ENCODE measurements at regions not wholly inside any gene's neighbourhood (a gene's known extent, or its start where the extent isn't known, plus 50 kb on each side); places are given as distances from the start of the nearest gene placed in this dataset.

DNA sequence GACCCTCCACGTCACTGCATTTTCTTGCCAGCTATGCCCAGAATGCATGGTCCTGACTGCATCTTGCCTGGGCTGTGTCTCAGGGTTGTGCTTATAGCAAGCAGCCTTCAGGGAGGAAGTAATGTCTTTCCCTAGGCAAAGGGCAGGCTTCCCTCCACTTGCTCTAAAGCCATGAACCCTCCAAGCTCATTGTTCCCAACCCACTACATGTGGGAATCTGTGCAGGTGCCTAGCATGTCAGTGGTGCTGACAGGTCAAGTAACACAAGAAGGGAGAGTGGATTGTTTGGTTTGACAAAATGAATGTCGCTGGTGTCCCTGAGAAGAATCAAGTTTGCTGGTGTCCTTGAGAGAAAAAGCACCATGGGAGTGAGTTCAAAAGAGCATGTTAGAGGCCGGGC, 53.9 kb upstream of the UCN3 start:
- DNase-seq (ENCODE audit: low spot score) = no peak

DNA sequence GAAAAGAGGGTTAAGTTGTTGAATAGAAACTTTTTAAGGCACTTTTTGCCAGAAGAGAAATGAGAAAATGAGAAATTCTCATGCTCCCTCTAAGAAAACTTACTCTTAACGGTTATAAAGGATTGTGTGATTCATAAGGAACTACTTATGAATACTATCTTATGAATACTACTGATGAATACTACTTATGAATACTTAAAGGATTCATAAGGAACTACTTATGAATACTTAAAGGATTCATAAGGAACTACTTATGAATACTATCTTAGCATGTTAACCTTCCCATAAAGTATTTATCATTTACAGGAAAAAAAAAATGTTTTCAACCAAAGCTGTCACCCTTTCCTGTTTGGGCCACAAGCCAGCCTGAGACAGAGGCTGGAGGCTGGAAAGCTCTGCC, 53.1 kb upstream of the UCN3 start:
- DNase-seq (ENCODE audit: low spot score) = no peak

DNA sequence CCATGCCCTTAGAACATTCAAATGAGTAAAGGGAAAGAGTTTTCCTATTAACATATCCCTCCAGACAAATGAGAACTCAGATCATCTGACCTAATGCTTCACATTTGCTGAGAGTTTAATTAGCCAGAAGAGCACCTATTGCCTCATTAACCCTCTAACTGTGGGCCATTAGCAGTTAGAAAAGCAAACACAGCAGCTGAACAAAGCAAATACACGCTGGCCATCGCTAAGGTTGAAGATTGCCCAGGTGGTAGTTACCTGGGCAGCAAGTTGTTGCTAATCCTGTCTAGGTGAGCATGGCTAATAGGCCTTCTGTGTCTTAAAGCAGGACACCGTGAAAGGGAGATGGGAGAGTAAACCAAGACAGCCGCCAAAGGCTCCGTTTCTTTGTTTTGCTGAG, 49.9 kb upstream of the UCN3 start:
- no peak for DNase-seq (ENCODE audit: low spot score)
